H1 (cell line): ENCODE measurements at regions not wholly inside any gene's neighbourhood (a gene's known extent, or its start where the extent isn't known, plus 50 kb on each side); places are given as distances from the start of the nearest gene placed in this dataset.

Experiments used
- ASH2L ChIP-seq: fragments of 200-600, 300-600 bp; sonication (generic); IDR thresholded peaks from one replicate; pipeline ENCODE4 v1.7.1; 2017; ENCODE audit warnings: low read length
- CTBP2 ChIP-seq: IDR thresholded peaks from 2 replicates; pipeline ENCODE4 v1.7.0; 2011; ENCODE audit warnings: borderline replicate concordance, mild to moderate bottlenecking, moderate library complexity, mixed read lengths, low read length; ENCODE audit not compliant: insufficient read depth, insufficient read length
- HDAC6 ChIP-seq: IDR thresholded peaks from one replicate; pipeline ENCODE4 v1.7.1; 2012; ENCODE audit warnings: low read depth, mild to moderate bottlenecking, inconsistent platforms, low read length, moderate library complexity
- KDM1A ChIP-seq: fragments of 200-600, 300-600 bp; sonication (generic); IDR thresholded peaks from 2 replicates; pipeline ENCODE4 v1.7.1; 2016; ENCODE audit warnings: mild to moderate bottlenecking, low read length, borderline replicate concordance
- RFX5 ChIP-seq: IDR thresholded peaks from 2 replicates; pipeline ENCODE4 v1.6.1; 2011; ENCODE audit warnings: low read depth, low read length, improper control_type of control experiment, borderline replicate concordance
- SIN3A ChIP-seq, 2 experiments: IDR thresholded peaks in 1 of 2; conservative IDR thresholded peaks in 1 of 2; 2 replicates each; pipeline ENCODE4 v1.6.1; 2011 to 2012; ENCODE audit warnings: low read length in 2 of 2, improper control_type of control experiment in 1 of 2, low read depth in 1 of 2, mild to moderate bottlenecking in 1 of 2
- TF ChIP-seq, protein P1 (sequence below): fragments of 300-600 bp; sonication (generic); IDR thresholded peaks from 2 replicates; pipeline ENCODE4 v1.7.1; 2012; ENCODE audit warnings: low read length, moderate library complexity, mild to moderate bottlenecking, inconsistent platforms; ENCODE audit not compliant: insufficient replicate concordance
- TF ChIP-seq, protein P2 (sequence below): IDR thresholded peaks from 2 replicates; pipeline ENCODE4 v1.6.1; 2012; ENCODE audit warnings: inconsistent platforms

DNA sequence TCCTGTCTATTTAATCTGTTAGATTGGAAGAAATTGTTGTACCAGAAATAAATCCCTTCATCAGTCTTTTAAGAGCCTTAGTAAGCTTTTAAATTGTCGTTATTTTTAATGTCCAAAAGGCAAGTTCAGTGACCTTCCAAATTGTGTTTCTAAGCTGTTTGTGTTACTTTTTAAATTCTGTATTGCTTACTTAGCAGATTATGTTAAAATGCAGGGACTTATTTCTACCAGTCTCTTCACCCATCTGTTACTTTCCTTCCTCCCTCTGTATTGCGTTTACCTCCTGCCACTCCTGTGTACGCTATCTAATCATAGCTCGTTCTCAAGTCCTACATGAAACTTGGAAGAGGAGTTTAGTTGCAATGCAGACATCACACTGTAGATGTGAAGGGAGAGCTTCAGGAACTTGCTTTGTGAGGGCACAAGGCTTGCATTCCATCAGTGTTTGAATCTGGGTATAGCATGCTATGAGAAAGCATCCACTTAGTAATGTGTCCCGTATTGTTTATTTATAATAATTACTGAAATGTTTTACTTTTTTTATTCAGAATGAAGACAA, 406.5 kb upstream of the RGS6 start (continued):
- TF ChIP-seq, protein P1, sequence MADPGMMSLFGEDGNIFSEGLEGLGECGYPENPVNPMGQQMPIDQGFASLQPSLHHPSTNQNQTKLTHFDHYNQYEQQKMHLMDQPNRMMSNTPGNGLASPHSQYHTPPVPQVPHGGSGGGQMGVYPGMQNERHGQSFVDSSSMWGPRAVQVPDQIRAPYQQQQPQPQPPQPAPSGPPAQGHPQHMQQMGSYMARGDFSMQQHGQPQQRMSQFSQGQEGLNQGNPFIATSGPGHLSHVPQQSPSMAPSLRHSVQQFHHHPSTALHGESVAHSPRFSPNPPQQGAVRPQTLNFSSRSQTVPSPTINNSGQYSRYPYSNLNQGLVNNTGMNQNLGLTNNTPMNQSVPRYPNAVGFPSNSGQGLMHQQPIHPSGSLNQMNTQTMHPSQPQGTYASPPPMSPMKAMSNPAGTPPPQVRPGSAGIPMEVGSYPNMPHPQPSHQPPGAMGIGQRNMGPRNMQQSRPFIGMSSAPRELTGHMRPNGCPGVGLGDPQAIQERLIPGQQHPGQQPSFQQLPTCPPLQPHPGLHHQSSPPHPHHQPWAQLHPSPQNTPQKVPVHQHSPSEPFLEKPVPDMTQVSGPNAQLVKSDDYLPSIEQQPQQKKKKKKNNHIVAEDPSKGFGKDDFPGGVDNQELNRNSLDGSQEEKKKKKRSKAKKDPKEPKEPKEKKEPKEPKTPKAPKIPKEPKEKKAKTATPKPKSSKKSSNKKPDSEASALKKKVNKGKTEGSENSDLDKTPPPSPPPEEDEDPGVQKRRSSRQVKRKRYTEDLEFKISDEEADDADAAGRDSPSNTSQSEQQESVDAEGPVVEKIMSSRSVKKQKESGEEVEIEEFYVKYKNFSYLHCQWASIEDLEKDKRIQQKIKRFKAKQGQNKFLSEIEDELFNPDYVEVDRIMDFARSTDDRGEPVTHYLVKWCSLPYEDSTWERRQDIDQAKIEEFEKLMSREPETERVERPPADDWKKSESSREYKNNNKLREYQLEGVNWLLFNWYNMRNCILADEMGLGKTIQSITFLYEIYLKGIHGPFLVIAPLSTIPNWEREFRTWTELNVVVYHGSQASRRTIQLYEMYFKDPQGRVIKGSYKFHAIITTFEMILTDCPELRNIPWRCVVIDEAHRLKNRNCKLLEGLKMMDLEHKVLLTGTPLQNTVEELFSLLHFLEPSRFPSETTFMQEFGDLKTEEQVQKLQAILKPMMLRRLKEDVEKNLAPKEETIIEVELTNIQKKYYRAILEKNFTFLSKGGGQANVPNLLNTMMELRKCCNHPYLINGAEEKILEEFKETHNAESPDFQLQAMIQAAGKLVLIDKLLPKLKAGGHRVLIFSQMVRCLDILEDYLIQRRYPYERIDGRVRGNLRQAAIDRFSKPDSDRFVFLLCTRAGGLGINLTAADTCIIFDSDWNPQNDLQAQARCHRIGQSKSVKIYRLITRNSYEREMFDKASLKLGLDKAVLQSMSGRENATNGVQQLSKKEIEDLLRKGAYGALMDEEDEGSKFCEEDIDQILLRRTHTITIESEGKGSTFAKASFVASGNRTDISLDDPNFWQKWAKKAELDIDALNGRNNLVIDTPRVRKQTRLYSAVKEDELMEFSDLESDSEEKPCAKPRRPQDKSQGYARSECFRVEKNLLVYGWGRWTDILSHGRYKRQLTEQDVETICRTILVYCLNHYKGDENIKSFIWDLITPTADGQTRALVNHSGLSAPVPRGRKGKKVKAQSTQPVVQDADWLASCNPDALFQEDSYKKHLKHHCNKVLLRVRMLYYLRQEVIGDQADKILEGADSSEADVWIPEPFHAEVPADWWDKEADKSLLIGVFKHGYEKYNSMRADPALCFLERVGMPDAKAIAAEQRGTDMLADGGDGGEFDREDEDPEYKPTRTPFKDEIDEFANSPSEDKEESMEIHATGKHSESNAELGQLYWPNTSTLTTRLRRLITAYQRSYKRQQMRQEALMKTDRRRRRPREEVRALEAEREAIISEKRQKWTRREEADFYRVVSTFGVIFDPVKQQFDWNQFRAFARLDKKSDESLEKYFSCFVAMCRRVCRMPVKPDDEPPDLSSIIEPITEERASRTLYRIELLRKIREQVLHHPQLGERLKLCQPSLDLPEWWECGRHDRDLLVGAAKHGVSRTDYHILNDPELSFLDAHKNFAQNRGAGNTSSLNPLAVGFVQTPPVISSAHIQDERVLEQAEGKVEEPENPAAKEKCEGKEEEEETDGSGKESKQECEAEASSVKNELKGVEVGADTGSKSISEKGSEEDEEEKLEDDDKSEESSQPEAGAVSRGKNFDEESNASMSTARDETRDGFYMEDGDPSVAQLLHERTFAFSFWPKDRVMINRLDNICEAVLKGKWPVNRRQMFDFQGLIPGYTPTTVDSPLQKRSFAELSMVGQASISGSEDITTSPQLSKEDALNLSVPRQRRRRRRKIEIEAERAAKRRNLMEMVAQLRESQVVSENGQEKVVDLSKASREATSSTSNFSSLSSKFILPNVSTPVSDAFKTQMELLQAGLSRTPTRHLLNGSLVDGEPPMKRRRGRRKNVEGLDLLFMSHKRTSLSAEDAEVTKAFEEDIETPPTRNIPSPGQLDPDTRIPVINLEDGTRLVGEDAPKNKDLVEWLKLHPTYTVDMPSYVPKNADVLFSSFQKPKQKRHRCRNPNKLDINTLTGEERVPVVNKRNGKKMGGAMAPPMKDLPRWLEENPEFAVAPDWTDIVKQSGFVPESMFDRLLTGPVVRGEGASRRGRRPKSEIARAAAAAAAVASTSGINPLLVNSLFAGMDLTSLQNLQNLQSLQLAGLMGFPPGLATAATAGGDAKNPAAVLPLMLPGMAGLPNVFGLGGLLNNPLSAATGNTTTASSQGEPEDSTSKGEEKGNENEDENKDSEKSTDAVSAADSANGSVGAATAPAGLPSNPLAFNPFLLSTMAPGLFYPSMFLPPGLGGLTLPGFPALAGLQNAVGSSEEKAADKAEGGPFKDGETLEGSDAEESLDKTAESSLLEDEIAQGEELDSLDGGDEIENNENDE: no peak
- TF ChIP-seq CTBP2 (no peak), ASH2L (no peak), SIN3A (conservative IDR thresholded peaks at IDR 0.05 in 1 of 2, IDR thresholded peaks at IDR 0.05 in 1 of 2; ENCODE audit: low read depth in 1 of 2, low read length in 2 of 2) (no peak), RFX5 (no peak), KDM1A (no peak), HDAC6 (no peak)
- TF ChIP-seq, protein P2, sequence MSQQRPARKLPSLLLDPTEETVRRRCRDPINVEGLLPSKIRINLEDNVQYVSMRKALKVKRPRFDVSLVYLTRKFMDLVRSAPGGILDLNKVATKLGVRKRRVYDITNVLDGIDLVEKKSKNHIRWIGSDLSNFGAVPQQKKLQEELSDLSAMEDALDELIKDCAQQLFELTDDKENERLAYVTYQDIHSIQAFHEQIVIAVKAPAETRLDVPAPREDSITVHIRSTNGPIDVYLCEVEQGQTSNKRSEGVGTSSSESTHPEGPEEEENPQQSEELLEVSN: no peak
